ENCODE measurements at regions not wholly inside any gene's neighbourhood (a gene's known extent, or its start where the extent isn't known, plus 50 kb on each side); places are given as distances from the start of the nearest gene placed in this dataset.

GRCh38 chr2:157933160-157933920 is 57.2 kb upstream of the ACVR1 start:
- no peak for DNase-seq

GRCh38 chr2:157932480-157933159 is 56.5 kb upstream of the ACVR1 start:
- DNase-seq: no peak

- DNase-seq: no peak
Measured at GRCh38 chr2:157931542-157931941, 55.4 kb upstream of the ACVR1 start.

- no peak for DNase-seq
Measured at GRCh38 chr2:157930728-157931127, 54.6 kb upstream of the ACVR1 start.

GRCh38 chr2:157929871-157930667 is 53.9 kb upstream of the ACVR1 start:
- no peak for DNase-seq

GRCh38 chr2:157928372-157928771 is 52.2 kb upstream of the ACVR1 start:
- no peak for DNase-seq

- DNase-seq: no peak
Measured at GRCh38 chr2:157927155-157927554, 51.0 kb upstream of the ACVR1 start.
